ENCODE measurements at regions not wholly inside any gene's neighbourhood (a gene's known extent, or its start where the extent isn't known, plus 50 kb on each side); places are given as distances from the start of the nearest gene placed in this dataset.

DNA sequence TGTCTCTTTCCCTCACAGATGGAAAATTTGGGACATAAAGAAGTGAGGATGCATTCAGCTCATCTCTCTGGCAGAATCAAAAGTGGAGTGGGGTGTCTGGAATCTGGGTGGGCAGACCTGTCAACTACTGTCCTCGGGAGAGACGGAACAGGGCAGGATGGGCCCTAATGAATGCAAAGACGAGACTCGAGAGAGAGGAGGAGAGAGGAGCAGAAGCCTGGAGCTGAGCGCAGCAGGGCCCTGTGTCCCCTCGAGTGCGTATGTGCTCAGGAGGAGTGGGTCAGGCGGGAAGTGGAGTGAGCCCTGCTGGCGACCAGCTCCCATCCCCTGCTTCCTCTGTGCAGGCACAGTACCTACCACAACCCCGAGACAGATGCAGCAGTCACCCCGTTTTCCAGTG, 78.9 kb downstream of the TEX29 start:
- ATAC-seq (replicated peaks in 1 of 4) (no peak), DNase-seq (no peak)
- Mint-ChIP-seq H3K27me3 (peaks cover 0 to 3% of the 10 kb centered on the region in 2 donors), H3K4me3 (no peak overlapping the region), H3K36me3 (no peaks in the 10 kb centered on the region), H3K27ac (no peak overlapping the region), H3K9me3 (no peaks in the 10 kb centered on the region), H3K4me1 (no peaks in the 10 kb centered on the region)
- H3K4me1 ChIP-seq (ENCODE audit: control insufficient read depth in 1 of 2, extremely low read depth in 1 of 2, insufficient read depth in 2 of 2, low read length in 2 of 2), result no peaks in the 10 kb centered on the region
- no peaks in the 10 kb centered on the region for H3K9me3 ChIP-seq
- ChIA-PET POLR2A (no interaction called here), CTCF (no interaction called here)
- H3K27me3 ChIP-seq (replicated peaks in 1 of 2; ENCODE audit: control insufficient read depth in 2 of 2, extremely low read depth in 1 of 2, insufficient read depth in 2 of 2, low read length in 1 of 2), result peaks cover 0 to 13% of the 10 kb centered on the region in 2 experiments
- no peaks in the 10 kb centered on the region for H3K36me3 ChIP-seq (ENCODE audit: control insufficient read depth in 2 of 2, extremely low read depth in 1 of 2, insufficient read depth in 1 of 2, low read length in 1 of 2)
- WGBS (ENCODE audit: insufficient coverage), result 83% methylated on average over 5 of the region's 11 CpGs
- no peak overlapping the region for H3K27ac ChIP-seq (ENCODE audit: low read length)
- no peak overlapping the region for H3K4me3 ChIP-seq (ENCODE audit: control insufficient read depth in 1 of 2, extremely low read depth in 1 of 2, low read length in 1 of 2)

GRCh38 chr13:111399776-111400538, 79.5 kb downstream of the TEX29 start:
- ChIA-PET POLR2A (no interaction called here), CTCF (no interaction called here)
- H3K27me3 Mint-ChIP-seq, result peaks cover 0 to 3% of the 10 kb centered on the region in 2 donors
- no peaks in the 10 kb centered on the region for H3K36me3 Mint-ChIP-seq
- no peaks in the 10 kb centered on the region for H3K4me1 Mint-ChIP-seq
- no peaks in the 10 kb centered on the region for H3K9me3 ChIP-seq
- ATAC-seq (replicated peaks in 1 of 4) (no peak), DNase-seq (no peak)
- no peak overlapping the region for H3K27ac Mint-ChIP-seq
- no peaks in the 10 kb centered on the region for H3K36me3 ChIP-seq (ENCODE audit: control insufficient read depth in 2 of 2, extremely low read depth in 1 of 2, insufficient read depth in 1 of 2, low read length in 1 of 2)
- H3K27me3 ChIP-seq (replicated peaks in 1 of 2; ENCODE audit: control insufficient read depth in 2 of 2, extremely low read depth in 1 of 2, insufficient read depth in 2 of 2, low read length in 1 of 2), result peaks cover 0 to 19% of the 10 kb centered on the region in 2 experiments
- no peak overlapping the region for H3K4me3 ChIP-seq (ENCODE audit: control insufficient read depth in 1 of 2, extremely low read depth in 1 of 2, low read length in 1 of 2)
- H3K9me3 Mint-ChIP-seq, result no peaks in the 10 kb centered on the region
- no peak overlapping the region for H3K4me3 Mint-ChIP-seq
- 87% methylated on average over 18 of the region's 18 CpGs for WGBS (ENCODE audit: insufficient coverage)
- H3K4me1 ChIP-seq (ENCODE audit: control insufficient read depth in 1 of 2, extremely low read depth in 1 of 2, insufficient read depth in 2 of 2, low read length in 2 of 2), result no peaks in the 10 kb centered on the region
- H3K27ac ChIP-seq (ENCODE audit: low read length), result no peak overlapping the region

GRCh38 chr13:111401151-111401550, 80.7 kb downstream of the TEX29 start:
- no peaks in the 10 kb centered on the region for H3K9me3 ChIP-seq
- H3K27ac ChIP-seq (ENCODE audit: low read length), result no peak overlapping the region
- H3K36me3 ChIP-seq (ENCODE audit: control insufficient read depth in 2 of 2, extremely low read depth in 1 of 2, insufficient read depth in 1 of 2, low read length in 1 of 2), result no peaks in the 10 kb centered on the region
- no peak for ATAC-seq (replicated peaks in 1 of 4)
- Mint-ChIP-seq H3K4me1 (no peaks in the 10 kb centered on the region), H3K36me3 (no peaks in the 10 kb centered on the region), H3K4me3 (no peak overlapping the region), H3K27me3 (peaks cover 0 to 3% of the 10 kb centered on the region in 2 donors), H3K27ac (no peak overlapping the region), H3K9me3 (no peaks in the 10 kb centered on the region)
- H3K4me3 ChIP-seq (ENCODE audit: control insufficient read depth in 1 of 2, extremely low read depth in 1 of 2, low read length in 1 of 2), result no peak overlapping the region
- ChIA-PET CTCF (no interaction called here), POLR2A (no interaction called here)
- no peaks in the 10 kb centered on the region for H3K4me1 ChIP-seq (ENCODE audit: control insufficient read depth in 1 of 2, extremely low read depth in 1 of 2, insufficient read depth in 2 of 2, low read length in 2 of 2)
- DNase-seq, result no peak
- 94% methylated on average over 2 of the region's 6 CpGs for WGBS (ENCODE audit: insufficient coverage)
- H3K27me3 ChIP-seq (replicated peaks in 1 of 2; ENCODE audit: control insufficient read depth in 2 of 2, extremely low read depth in 1 of 2, insufficient read depth in 2 of 2, low read length in 1 of 2), result peaks cover 0 to 26% of the 10 kb centered on the region in 2 experiments

GRCh38 chr13:111401755-111402154, 81.3 kb downstream of the TEX29 start:
- WGBS (ENCODE audit: insufficient coverage), result 90% methylated on average over 9 of the region's 14 CpGs
- Histone ChIP-seq H3K4me1 (ENCODE audit: control insufficient read depth in 1 of 2, extremely low read depth in 1 of 2, insufficient read depth in 2 of 2, low read length in 2 of 2) (no peaks in the 10 kb centered on the region), H3K36me3 (ENCODE audit: control insufficient read depth in 2 of 2, extremely low read depth in 1 of 2, insufficient read depth in 1 of 2, low read length in 1 of 2) (no peaks in the 10 kb centered on the region), H3K9me3 (no peaks in the 10 kb centered on the region), H3K27me3 (replicated peaks in 1 of 2; ENCODE audit: control insufficient read depth in 2 of 2, extremely low read depth in 1 of 2, insufficient read depth in 2 of 2, low read length in 1 of 2) (peaks cover 0 to 26% of the 10 kb centered on the region in 2 experiments), H3K4me3 (ENCODE audit: control insufficient read depth in 1 of 2, extremely low read depth in 1 of 2, low read length in 1 of 2) (no peak overlapping the region), H3K27ac (ENCODE audit: low read length) (no peak overlapping the region)
- ChIA-PET CTCF (no interaction called here), POLR2A (no interaction called here)
- no peaks in the 10 kb centered on the region for H3K36me3 Mint-ChIP-seq
- DNase-seq (no peak), ATAC-seq (replicated peaks in 1 of 4) (no peak)
- no peaks in the 10 kb centered on the region for H3K9me3 Mint-ChIP-seq
- peaks cover 0 to 3% of the 10 kb centered on the region in 2 donors for H3K27me3 Mint-ChIP-seq
- no peak overlapping the region for H3K4me3 Mint-ChIP-seq
- H3K4me1 Mint-ChIP-seq, result no peaks in the 10 kb centered on the region
- H3K27ac Mint-ChIP-seq, result no peak overlapping the region

DNA sequence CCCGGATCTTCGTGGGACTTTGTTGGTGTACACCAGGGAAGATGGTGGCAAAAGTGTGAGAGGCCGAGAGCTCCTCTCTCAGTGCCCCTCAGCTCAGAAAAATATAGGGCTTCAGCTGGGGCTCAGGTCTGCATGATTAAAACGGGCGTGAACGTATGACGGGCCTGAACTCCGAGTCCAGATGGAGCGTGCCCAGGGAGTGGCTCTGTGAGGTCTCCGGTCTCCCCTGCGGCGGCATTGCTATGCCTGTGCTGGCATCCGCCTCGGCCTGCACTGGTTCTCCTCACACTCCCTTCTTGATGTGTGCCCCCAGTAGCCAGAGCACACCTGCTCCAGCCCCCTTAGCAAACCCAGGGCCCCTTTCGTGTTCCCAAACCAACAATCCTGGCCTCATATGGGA, 82.0 kb downstream of the TEX29 start:
- Mint-ChIP-seq H3K27me3 (peaks cover 0 to 3% of the 10 kb centered on the region in 2 donors), H3K36me3 (no peaks in the 10 kb centered on the region), H3K4me1 (no peaks in the 10 kb centered on the region), H3K27ac (no peak overlapping the region), H3K4me3 (no peak overlapping the region), H3K9me3 (no peaks in the 10 kb centered on the region)
- POLR2A ChIA-PET, result no interaction called here
- WGBS (ENCODE audit: insufficient coverage), result 93% methylated on average over 15 of the region's 15 CpGs
- peaks cover 0 to 29% of the 10 kb centered on the region in 2 experiments for H3K27me3 ChIP-seq (replicated peaks in 1 of 2; ENCODE audit: control insufficient read depth in 2 of 2, extremely low read depth in 1 of 2, insufficient read depth in 2 of 2, low read length in 1 of 2)
- H3K4me3 ChIP-seq (ENCODE audit: control insufficient read depth in 1 of 2, extremely low read depth in 1 of 2, low read length in 1 of 2), result no peak overlapping the region
- no peak for DNase-seq
- no peak for ATAC-seq (replicated peaks in 1 of 4)
- H3K9me3 ChIP-seq, result no peaks in the 10 kb centered on the region
- no peaks in the 10 kb centered on the region for H3K4me1 ChIP-seq (ENCODE audit: control insufficient read depth in 1 of 2, extremely low read depth in 1 of 2, insufficient read depth in 2 of 2, low read length in 2 of 2)
- H3K36me3 ChIP-seq (ENCODE audit: control insufficient read depth in 2 of 2, extremely low read depth in 1 of 2, insufficient read depth in 1 of 2, low read length in 1 of 2), result no peaks in the 10 kb centered on the region
- CTCF ChIA-PET, result no interaction called here
- no peak overlapping the region for H3K27ac ChIP-seq (ENCODE audit: low read length)

- Histone ChIP-seq H3K27me3 (replicated peaks in 1 of 2; ENCODE audit: control insufficient read depth in 2 of 2, extremely low read depth in 1 of 2, insufficient read depth in 2 of 2, low read length in 1 of 2) (peaks cover 0 to 31% of the 10 kb centered on the region in 2 experiments), H3K36me3 (ENCODE audit: control insufficient read depth in 2 of 2, extremely low read depth in 1 of 2, insufficient read depth in 1 of 2, low read length in 1 of 2) (no peaks in the 10 kb centered on the region), H3K9me3 (no peaks in the 10 kb centered on the region), H3K4me1 (ENCODE audit: control insufficient read depth in 1 of 2, extremely low read depth in 1 of 2, insufficient read depth in 2 of 2, low read length in 2 of 2) (no peaks in the 10 kb centered on the region), H3K4me3 (ENCODE audit: control insufficient read depth in 1 of 2, extremely low read depth in 1 of 2, low read length in 1 of 2) (no peak overlapping the region), H3K27ac (ENCODE audit: low read length) (no peak overlapping the region)
- no peaks in the 10 kb centered on the region for H3K9me3 Mint-ChIP-seq
- ATAC-seq (replicated peaks in 1 of 4) (no peak), DNase-seq (no peak)
- no peak overlapping the region for H3K4me3 Mint-ChIP-seq
- WGBS (ENCODE audit: insufficient coverage), result 92% methylated on average over 4 of the region's 10 CpGs
- H3K27ac Mint-ChIP-seq, result no peak overlapping the region
- no peaks in the 10 kb centered on the region for H3K36me3 Mint-ChIP-seq
- ChIA-PET CTCF (interaction anchor here in 1 of 2 donors (0.5 kb wide), 1 partner anchor 326 kb away, joined by 3 read pairs; no protein-coding TSS in a partner anchor), POLR2A (no interaction called here)
- H3K27me3 Mint-ChIP-seq, result peaks cover 0 to 5% of the 10 kb centered on the region in 2 donors
- no peaks in the 10 kb centered on the region for H3K4me1 Mint-ChIP-seq
Observed at GRCh38 chr13:111403266-111403665, 82.8 kb downstream of the TEX29 start.
